T-helper 9 cell (primary cell): ENCODE measurements at regions not wholly inside any gene's neighbourhood (a gene's known extent, or its start where the extent isn't known, plus 50 kb on each side); places are given as distances from the start of the nearest gene placed in this dataset.

Source experiments
- DNase-seq: peaks from one replicate; pipeline ENCODE4 v3.0.0-alpha.2; 2020

GRCh38 chr6:105990151-105990550 is 96.0 kb upstream of the PRDM1 start:
- no peak for DNase-seq

GRCh38 chr6:105988812-105989577 is 97.1 kb upstream of the PRDM1 start:
- DNase-seq: no peak

- no peak for DNase-seq
Observed at GRCh38 chr6:105988321-105988720, 97.8 kb upstream of the PRDM1 start.

- DNase-seq: no peak
Observed at GRCh38 chr6:105987516-105987915, 98.6 kb upstream of the PRDM1 start.

- DNase-seq: no peak
Observed at GRCh38 chr6:105986998-105987397, 99.1 kb upstream of the PRDM1 start.

- DNase-seq: no peak
Observed at GRCh38 chr6:105985816-105986632, 100.1 kb upstream of the PRDM1 start.

GRCh38 chr6:105985098-105985815 is 100.9 kb upstream of the PRDM1 start:
- DNase-seq: no peak

GRCh38 chr6:105983763-105984162 is 102.4 kb upstream of the PRDM1 start:
- no peak for DNase-seq

GRCh38 chr6:105982761-105983540 is 103.2 kb upstream of the PRDM1 start:
- DNase-seq: no peak

GRCh38 chr6:105981888-105982358 is 104.2 kb upstream of the PRDM1 start:
- no peak for DNase-seq

- DNase-seq: peak; percentile 34
Observed at GRCh38 chr6:105981002-105981887, 104.9 kb upstream of the PRDM1 start.

- DNase-seq: no peak
Observed at GRCh38 chr6:105978974-105979373, 107.2 kb upstream of the PRDM1 start.

GRCh38 chr6:105977934-105978504 is 108.1 kb upstream of the PRDM1 start:
- DNase-seq: no peak

- DNase-seq: no peak
Observed at GRCh38 chr6:105974986-105975385, 111.2 kb upstream of the PRDM1 start.

GRCh38 chr6:105972440-105972839 is 113.7 kb upstream of the PRDM1 start:
- DNase-seq: no peak

GRCh38 chr6:105968603-105969333 is 117.4 kb upstream of the PRDM1 start:
- no peak for DNase-seq

- DNase-seq: no peak
Observed at GRCh38 chr6:105967917-105968602, 118.1 kb upstream of the PRDM1 start.

GRCh38 chr6:105966481-105966880 is 119.7 kb upstream of the PRDM1 start:
- DNase-seq: no peak

- DNase-seq: no peak
Observed at GRCh38 chr6:105964979-105965760, 121.0 kb upstream of the PRDM1 start.
